Adrenal gland (tissue), 5 donors: ENCODE measurements at regions not wholly inside any gene's neighbourhood (a gene's known extent, or its start where the extent isn't known, plus 50 kb on each side); places are given as distances from the start of the nearest gene placed in this dataset.
"Not testable (repeated sequence)": the region's sequence is repeated elsewhere in the genome, so short reads cannot be mapped to it uniquely, and the experiment has no call there.

Experiments used
- POLR2A ChIP-seq, 2 donors: fragments of 450-650 bp; IDR thresholded peaks; one replicate each; pipeline ENCODE4 v1.6.1; 2017; ENCODE audit warnings: antibody characterized with exemption in 2 of 2, mild to moderate bottlenecking in 2 of 2, moderate library complexity in 1 of 2
- TF ChIP-seq, protein P1 (sequence below), 6 experiments: fragments of 450-650 bp in 4 of 6; fragments of 200-600 bp in 2 of 6; sonication (generic) in 1 of 6; IDR thresholded peaks; 1 replicate in 5 of 6; 2 replicates in 1 of 6; pipeline versions ENCODE4 v1.5.1 to v1.8.0; 2016 to 2021; ENCODE audit warnings: antibody characterized with exemption in 6 of 6, mild to moderate bottlenecking in 2 of 6, moderate library complexity in 1 of 6
- donor health status: DM: no; HTN: no; CAD: no.

DNA sequence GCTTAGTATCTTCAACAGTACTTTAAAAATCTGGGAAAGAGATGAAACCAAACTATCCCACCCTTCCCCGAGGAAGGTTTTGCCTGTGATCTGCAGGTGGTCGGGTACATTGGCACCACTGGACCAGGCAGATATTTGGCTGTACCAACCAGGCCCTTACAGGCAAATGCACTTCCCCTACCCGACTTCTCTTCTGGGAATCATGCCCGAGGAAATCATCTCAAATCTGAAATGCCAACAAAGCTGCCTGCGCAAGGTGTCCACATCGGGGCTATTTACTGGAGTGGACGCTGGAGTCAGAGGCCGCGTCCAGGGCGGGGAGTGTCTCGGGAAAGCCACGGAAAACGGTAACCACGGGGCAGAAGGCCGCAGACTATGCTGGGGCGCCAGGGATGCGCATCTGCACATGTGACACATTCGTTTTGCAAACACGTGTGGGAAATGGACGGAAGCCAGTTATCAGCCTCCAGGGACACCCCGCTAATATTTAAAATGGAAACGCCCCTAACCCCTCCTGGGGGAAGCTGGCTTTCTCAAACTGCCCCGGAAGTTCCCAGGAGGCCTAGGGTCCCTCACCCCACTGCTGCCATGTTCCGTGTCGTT is 71.5 kb downstream of the KCNJ18 start:
- TF ChIP-seq, protein P1, sequence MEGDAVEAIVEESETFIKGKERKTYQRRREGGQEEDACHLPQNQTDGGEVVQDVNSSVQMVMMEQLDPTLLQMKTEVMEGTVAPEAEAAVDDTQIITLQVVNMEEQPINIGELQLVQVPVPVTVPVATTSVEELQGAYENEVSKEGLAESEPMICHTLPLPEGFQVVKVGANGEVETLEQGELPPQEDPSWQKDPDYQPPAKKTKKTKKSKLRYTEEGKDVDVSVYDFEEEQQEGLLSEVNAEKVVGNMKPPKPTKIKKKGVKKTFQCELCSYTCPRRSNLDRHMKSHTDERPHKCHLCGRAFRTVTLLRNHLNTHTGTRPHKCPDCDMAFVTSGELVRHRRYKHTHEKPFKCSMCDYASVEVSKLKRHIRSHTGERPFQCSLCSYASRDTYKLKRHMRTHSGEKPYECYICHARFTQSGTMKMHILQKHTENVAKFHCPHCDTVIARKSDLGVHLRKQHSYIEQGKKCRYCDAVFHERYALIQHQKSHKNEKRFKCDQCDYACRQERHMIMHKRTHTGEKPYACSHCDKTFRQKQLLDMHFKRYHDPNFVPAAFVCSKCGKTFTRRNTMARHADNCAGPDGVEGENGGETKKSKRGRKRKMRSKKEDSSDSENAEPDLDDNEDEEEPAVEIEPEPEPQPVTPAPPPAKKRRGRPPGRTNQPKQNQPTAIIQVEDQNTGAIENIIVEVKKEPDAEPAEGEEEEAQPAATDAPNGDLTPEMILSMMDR (IDR thresholded peaks at IDR 0.05): not testable (repeated sequence)
- TF ChIP-seq POLR2A (IDR thresholded peaks at IDR 0.05): not testable (repeated sequence)
